Stomach (tissue), 8 donors: ENCODE measurements at regions not wholly inside any gene's neighbourhood (a gene's known extent, or its start where the extent isn't known, plus 50 kb on each side); places are given as distances from the start of the nearest gene placed in this dataset.

ENCODE experiments used
- DNase-seq, 2 donors: peaks; one replicate each; pipeline versions ENCODE4 v3.0.0 to v3.0.0-alpha.2; 2013 to 2019
- H3K27ac ChIP-seq, 5 donors: fragments of 200-600 bp in 4 of 5; sonication (generic) in 4 of 5; one replicate each; pipeline ENCODE4 v1.5.1; 2013 to 2019; ENCODE audit warnings: mild to moderate bottlenecking in 1 of 5, moderate library complexity in 1 of 5
- H3K27me3 ChIP-seq, 3 donors: fragments of 200-600 bp; sonication (generic); one replicate each; pipeline ENCODE4 v1.5.1; 2017 to 2019; ENCODE audit warnings: mixed run types in 1 of 3
- H3K36me3 ChIP-seq, 4 donors: fragments of 200-600 bp; sonication (generic); 1 replicate in 3 of 4; 2 replicates in 1 of 4; pipeline ENCODE4 v1.5.1; 2016 to 2019
- H3K4me1 ChIP-seq, 4 donors: fragments of 200-600 bp; sonication (generic); one replicate each; pipeline ENCODE4 v1.5.1; 2016 to 2019
- H3K4me3 ChIP-seq, 4 donors: fragments of 200-600 bp; sonication (generic) in 3 of 4; one replicate each; pipeline ENCODE4 v1.5.1; 2016 to 2019; ENCODE audit warnings: mild to moderate bottlenecking in 1 of 4
- H3K9me3 ChIP-seq, 4 donors: fragments of 200-600 bp; sonication (generic); one replicate each; pipeline ENCODE4 v1.5.1; 2016 to 2019
- EP300 ChIP-seq: sonication (generic); formaldehyde crosslinking; IDR thresholded peaks from one replicate; pipeline ENCODE4 v1.6.1; 2017; ENCODE audit warnings: antibody characterized with exemption
- POLR2A ChIP-seq, 4 donors: fragments of 450-650 bp; IDR thresholded peaks; one replicate each; pipeline ENCODE4 v1.6.1; 2016; ENCODE audit warnings: antibody characterized with exemption in 4 of 4, control low read depth in 2 of 4, mild to moderate bottlenecking in 1 of 4, moderate library complexity in 1 of 4
- POLR2AphosphoS5 ChIP-seq, 3 donors: sonication (generic); formaldehyde crosslinking; IDR thresholded peaks; one replicate each; pipeline ENCODE4 v1.6.1; 2016; ENCODE audit warnings: antibody characterized with exemption in 3 of 3
- WGBS, 5 donors: extraction: QIAGEN DNeasy Blood & Tissue Kit in 3 of 5; methylation state at CpG; one replicate each; pipeline versions ENCODE4 v1.1.5 to v1.1.7; 2013 to 2018; 5-methylcytosine and 5-hydroxymethylcytosine counted together
- intact Hi-C: fragments of 100-400 bp; cut with DNase I; formaldehyde crosslinking; loops from one replicate; pipeline ENCODE4 v1.15.1; 2023; ENCODE audit warnings: low total_unique reads
- TF ChIP-seq, protein P1 (sequence below), 7 experiments: fragments of 450-650 bp in 4 of 7; fragments of 200-600 bp in 3 of 7; sonication (generic) in 3 of 7; IDR thresholded peaks; one replicate each; pipeline ENCODE4 v1.5.1; 2016 to 2019; ENCODE audit warnings: antibody characterized with exemption in 7 of 7, control low read depth in 2 of 7, mild to moderate bottlenecking in 1 of 7
- donor health status: healthy with polysubstance abuse.
- donor health status: Bipolar disorder and iron deficiency.
- donor health status: healthy.

DNA sequence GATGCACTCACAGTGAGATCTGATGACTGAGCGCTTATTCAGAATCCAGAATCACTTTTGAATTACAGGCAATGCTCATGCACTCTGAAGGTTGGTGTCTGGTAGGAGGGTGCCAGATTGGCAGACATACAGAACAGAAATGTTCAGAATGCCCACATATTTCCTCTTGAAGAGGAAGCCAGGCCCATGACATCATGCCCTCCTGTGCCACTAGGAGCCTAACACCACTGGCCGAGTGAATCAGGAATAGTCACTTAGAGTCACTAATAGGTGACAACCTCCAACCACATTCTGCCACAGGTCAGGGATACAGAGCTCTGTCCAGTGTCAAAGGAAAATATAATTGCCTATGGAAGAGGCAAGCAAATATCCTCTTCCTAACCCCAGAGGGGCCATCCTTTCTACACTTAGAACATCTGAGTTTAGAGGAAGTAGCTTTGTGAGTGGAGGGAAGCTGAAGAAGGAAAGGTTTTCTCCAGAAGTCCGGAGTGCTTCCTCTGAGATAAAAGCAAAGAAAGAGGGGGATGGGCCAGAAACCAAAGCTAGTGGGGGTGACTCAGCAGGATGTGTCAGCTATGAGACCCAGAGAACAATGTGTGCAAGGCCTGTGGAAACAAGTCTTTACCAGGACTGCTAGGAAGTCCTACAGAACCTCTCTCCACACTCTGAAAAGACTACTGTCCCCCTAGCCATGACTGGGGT, 838.8 kb downstream of the GRID1 start:
- intact Hi-C loops: no loop called here
- H3K27me3 ChIP-seq: no peaks in the 10 kb centered on the region
- 58 to 80% (median 76%) methylated on average over 3 of the region's 3 CpGs for WGBS, 5 donors
- no peaks in the 10 kb centered on the region for H3K36me3 ChIP-seq
- H3K4me3 ChIP-seq: no peak overlapping the region
- H3K9me3 ChIP-seq: peaks cover 0 to 24% (median 14%) of the 10 kb centered on the region in 4 donors
- TF ChIP-seq, protein P1, sequence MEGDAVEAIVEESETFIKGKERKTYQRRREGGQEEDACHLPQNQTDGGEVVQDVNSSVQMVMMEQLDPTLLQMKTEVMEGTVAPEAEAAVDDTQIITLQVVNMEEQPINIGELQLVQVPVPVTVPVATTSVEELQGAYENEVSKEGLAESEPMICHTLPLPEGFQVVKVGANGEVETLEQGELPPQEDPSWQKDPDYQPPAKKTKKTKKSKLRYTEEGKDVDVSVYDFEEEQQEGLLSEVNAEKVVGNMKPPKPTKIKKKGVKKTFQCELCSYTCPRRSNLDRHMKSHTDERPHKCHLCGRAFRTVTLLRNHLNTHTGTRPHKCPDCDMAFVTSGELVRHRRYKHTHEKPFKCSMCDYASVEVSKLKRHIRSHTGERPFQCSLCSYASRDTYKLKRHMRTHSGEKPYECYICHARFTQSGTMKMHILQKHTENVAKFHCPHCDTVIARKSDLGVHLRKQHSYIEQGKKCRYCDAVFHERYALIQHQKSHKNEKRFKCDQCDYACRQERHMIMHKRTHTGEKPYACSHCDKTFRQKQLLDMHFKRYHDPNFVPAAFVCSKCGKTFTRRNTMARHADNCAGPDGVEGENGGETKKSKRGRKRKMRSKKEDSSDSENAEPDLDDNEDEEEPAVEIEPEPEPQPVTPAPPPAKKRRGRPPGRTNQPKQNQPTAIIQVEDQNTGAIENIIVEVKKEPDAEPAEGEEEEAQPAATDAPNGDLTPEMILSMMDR (IDR thresholded peaks at IDR 0.05): no peak
- no peak for TF ChIP-seq POLR2AphosphoS5 (IDR thresholded peaks at IDR 0.05)
- TF ChIP-seq EP300: no peak
- TF ChIP-seq POLR2A (IDR thresholded peaks at IDR 0.05): no peak
- DNase-seq: no peak
- no peak overlapping the region for H3K27ac ChIP-seq
- H3K4me1 ChIP-seq: no peaks in the 10 kb centered on the region

DNA sequence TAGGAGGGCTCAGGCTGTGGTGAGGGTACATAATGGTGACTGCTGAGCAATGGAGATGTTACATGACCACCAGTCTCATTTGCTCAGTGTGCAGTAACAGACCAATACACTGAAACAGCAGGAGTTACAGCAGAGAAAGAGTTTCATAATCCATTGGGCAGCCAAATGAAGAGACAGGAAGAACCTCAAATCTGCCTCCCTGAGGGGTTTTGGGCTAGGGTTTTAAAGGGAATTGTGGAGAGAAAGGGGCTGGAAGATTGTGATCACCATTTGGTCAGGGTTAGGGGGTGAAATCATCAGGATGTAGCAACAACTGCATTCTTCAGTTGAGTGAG, 838.3 kb downstream of the GRID1 start:
- intact Hi-C loops: no loop called here
- TF ChIP-seq POLR2A (IDR thresholded peaks at IDR 0.05) (no peak), POLR2AphosphoS5 (IDR thresholded peaks at IDR 0.05) (no peak), EP300 (no peak)
- TF ChIP-seq, protein P1 (IDR thresholded peaks at IDR 0.05): no peak
- no peak for DNase-seq
- no peaks in the 10 kb centered on the region for H3K36me3 ChIP-seq
- no peaks in the 10 kb centered on the region for H3K27me3 ChIP-seq
- no peak overlapping the region for H3K27ac ChIP-seq
- H3K4me1 ChIP-seq: no peaks in the 10 kb centered on the region
- no peak overlapping the region for H3K4me3 ChIP-seq
- H3K9me3 ChIP-seq: peaks cover 0 to 24% (median 14%) of the 10 kb centered on the region in 4 donors

DNA sequence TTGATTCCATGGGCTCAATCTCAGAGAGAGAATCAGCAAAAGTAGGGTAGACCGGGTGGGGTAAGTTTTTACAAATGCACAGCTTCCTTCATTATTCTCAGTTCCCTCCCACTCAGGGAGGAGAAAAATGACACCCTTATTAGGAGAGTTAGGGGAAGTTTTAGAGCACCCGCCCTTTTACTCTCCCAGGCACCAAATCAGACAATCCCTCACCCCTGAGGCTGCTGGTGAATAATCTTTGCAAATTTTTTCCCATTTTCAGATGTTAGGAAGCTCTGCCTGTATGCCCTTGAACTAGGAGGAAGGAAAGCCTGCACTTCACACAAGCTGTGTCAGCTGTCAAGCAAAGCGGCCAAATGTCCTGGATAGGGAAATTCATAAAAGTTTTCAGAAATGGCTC, 834.9 kb downstream of the GRID1 start:
- no peak overlapping the region for H3K4me3 ChIP-seq
- H3K27me3 ChIP-seq: no peaks in the 10 kb centered on the region
- H3K9me3 ChIP-seq: peaks cover 0 to 24% (median 14%) of the 10 kb centered on the region in 4 donors
- no peak overlapping the region for H3K27ac ChIP-seq
- TF ChIP-seq POLR2AphosphoS5 (IDR thresholded peaks at IDR 0.05) (no peak), EP300 (no peak), POLR2A (IDR thresholded peaks at IDR 0.05) (no peak)
- TF ChIP-seq, protein P1 (IDR thresholded peaks at IDR 0.05): no peak
- 49 to 59% (median 54%) methylated on average over 3 of the region's 3 CpGs for WGBS, 5 donors
- H3K4me1 ChIP-seq: no peaks in the 10 kb centered on the region
- intact Hi-C loops: no loop called here
- no peaks in the 10 kb centered on the region for H3K36me3 ChIP-seq
- DNase-seq: no peak

DNA sequence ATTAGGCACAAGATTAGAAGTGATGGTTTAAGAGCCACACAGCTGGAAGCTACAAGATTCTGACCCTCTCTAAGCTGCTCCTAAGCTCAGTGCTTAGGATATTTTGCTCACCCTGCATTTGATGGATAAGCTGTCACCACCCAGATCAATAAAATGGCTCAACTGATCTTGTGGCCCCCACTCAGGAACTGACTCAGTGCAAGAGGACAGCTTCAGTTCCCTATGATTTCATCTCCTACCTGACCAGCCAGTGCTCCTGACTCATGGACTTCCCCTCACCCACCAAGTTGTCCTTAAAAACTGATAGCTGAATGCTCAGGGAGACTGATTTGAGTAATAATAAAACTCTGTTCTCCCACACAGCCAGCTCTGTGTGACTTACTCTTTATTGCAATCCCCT, 833.8 kb downstream of the GRID1 start:
- no peak for TF ChIP-seq POLR2A (IDR thresholded peaks at IDR 0.05)
- no peak for TF ChIP-seq POLR2AphosphoS5 (IDR thresholded peaks at IDR 0.05)
- TF ChIP-seq, protein P1 (IDR thresholded peaks at IDR 0.05): no peak
- TF ChIP-seq EP300: no peak
- intact Hi-C loops: no loop called here
- no peak overlapping the region for H3K4me3 ChIP-seq

More for the DNA sequence above, 833.8 kb downstream of the GRID1 start:
- H3K27me3 ChIP-seq: no peaks in the 10 kb centered on the region
- H3K27ac ChIP-seq: no peak overlapping the region
- DNase-seq: no peak
- peaks cover 0 to 18% (median 12%) of the 10 kb centered on the region in 4 donors for H3K9me3 ChIP-seq
- no peaks in the 10 kb centered on the region for H3K36me3 ChIP-seq
- no peaks in the 10 kb centered on the region for H3K4me1 ChIP-seq
